HUES6 (cell line): ENCODE measurements at regions not wholly inside any gene's neighbourhood (a gene's known extent, or its start where the extent isn't known, plus 50 kb on each side); places are given as distances from the start of the nearest gene placed in this dataset.
A peak's percentile ranks its signal among the peaks of the same experiment; 100 is the strongest.

ENCODE experiments used
- H3K27ac ChIP-seq: 2 replicates; pipeline ENCODE4 v1.7.0; 2013; ENCODE audit warnings: low read depth, mild to moderate bottlenecking, low read length, inconsistent platforms
- H3K27me3 ChIP-seq: 2 replicates; pipeline ENCODE4 v1.6.1; 2013; ENCODE audit warnings: low read length; ENCODE audit not compliant: control insufficient read depth, insufficient read depth
- H3K36me3 ChIP-seq: 2 replicates; pipeline ENCODE4 v1.6.1; 2013; ENCODE audit warnings: low read length; ENCODE audit not compliant: control insufficient read depth, insufficient read depth
- H3K4me1 ChIP-seq: 2 replicates; pipeline ENCODE4 v1.6.1; 2013; ENCODE audit warnings: low read length; ENCODE audit not compliant: control insufficient read depth, insufficient read depth
- H3K4me3 ChIP-seq: 2 replicates; pipeline ENCODE4 v1.5.1; 2013; ENCODE audit warnings: low read depth, low read length
- H3K9ac ChIP-seq: one replicate; pipeline ENCODE4 v1.6.1; 2013; ENCODE audit warnings: mild to moderate bottlenecking, low read length
- H3K9me3 ChIP-seq: 2 replicates; pipeline ENCODE4 v1.6.1; 2013; ENCODE audit warnings: low read depth, low read length; ENCODE audit not compliant: control insufficient read depth, insufficient read depth

DNA sequence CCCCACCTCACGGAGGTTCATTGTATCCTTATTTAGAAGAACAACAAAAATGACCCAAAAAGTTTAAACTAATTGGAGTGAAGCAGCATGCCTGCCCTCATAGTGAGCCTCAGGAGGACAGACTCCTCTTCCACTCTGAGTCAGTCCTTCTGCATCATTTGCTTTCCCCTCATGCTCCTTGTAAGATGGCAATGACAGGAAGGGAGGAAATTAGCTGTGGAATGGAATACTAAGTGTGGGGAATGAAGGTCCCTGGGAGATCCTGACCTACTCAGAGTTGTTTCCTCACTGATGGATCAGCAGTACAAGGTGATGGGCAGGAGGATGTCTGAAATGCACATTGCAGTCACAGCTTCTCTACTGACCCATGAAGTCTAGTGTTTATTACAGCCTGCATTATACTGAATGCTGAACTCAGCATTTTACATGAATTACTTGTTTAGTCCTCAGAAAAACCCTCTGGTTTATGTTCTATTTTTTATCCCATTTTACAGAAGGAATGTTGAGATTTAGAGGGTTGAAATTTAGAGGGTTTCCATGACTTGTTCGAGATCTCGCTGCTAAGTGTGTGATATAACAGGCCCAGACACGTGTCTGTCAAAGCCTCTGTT, 212.0 kb upstream of the PCSK2 start:
- Histone ChIP-seq H3K9ac (no peak overlapping the region), H3K27me3 (no peaks in the 10 kb centered on the region), H3K9me3 (no peaks in the 10 kb centered on the region), H3K27ac (no peak overlapping the region), H3K4me1 (no peaks in the 10 kb centered on the region), H3K36me3 (no peaks in the 10 kb centered on the region), H3K4me3 (no peak overlapping the region)

DNA sequence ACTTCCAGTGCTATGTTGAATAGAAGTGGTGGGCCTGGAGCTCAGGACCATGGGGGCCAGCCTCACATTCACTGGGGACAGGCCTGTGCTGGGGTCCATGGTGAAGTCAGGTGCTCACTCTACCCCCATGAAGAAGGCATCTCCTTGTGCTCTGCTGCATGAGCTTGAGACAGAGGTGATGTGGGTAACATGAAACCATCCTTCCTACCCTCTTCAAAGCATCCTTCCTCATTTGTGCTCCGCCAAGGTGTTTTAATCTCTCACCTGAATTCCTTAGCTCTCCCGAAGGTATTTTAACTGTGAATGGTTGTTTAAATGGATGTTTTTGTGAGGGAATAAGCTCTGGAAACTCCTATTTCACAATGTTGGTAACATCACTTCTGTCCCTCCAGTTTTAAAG, 209.6 kb upstream of the PCSK2 start:
- Histone ChIP-seq H3K9me3 (no peaks in the 10 kb centered on the region), H3K4me1 (no peaks in the 10 kb centered on the region), H3K27ac (no peak overlapping the region), H3K36me3 (no peaks in the 10 kb centered on the region), H3K4me3 (no peak overlapping the region), H3K9ac (no peak overlapping the region), H3K27me3 (no peaks in the 10 kb centered on the region)

DNA sequence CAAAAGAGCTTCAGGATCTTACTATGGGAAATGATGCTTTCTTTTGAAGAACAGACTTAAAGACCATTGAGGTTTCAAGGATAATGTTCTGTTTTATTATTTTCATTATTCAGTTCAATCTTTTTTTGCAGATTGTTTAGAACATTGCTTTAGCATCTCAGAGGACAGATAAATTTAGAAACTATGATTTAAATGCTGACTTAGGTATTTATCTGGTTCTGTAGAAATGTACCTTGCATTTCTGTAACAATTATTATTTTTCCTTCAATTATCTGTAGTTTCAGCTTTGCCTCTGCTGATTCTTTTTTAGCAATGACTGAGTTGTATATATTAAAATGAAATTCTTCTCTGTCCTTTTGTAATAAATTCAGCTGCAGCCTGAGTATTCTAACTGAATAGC, 205.4 kb upstream of the PCSK2 start:
- Histone ChIP-seq H3K4me1 (peaks cover 30% of the 10 kb centered on the region), H3K27me3 (no peaks in the 10 kb centered on the region), H3K36me3 (peaks cover under 1% of the 10 kb centered on the region; the same call in 1 of the 2 replicates), H3K4me3 (no peak overlapping the region), H3K9me3 (peaks cover 9% of the 10 kb centered on the region), H3K9ac (no peak overlapping the region), H3K27ac (no peak overlapping the region)

DNA sequence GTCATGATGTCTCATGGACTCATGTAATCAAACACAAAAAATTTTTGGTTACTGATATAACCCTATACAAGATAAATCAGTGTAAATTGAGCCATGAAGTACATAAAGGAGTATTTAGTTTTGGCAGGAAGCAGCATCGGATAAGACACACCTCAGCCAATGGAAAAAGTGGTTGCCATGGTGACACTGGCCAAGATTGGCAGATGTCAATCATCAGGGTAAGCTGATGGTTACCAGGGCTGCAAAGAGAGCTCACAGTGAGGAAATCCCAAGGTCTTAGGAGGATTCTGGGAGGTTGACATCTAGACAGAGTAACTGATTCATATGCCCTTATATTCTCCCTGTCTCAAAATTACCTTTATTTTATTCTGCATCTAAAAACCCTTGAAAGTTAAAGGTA, 203.8 kb upstream of the PCSK2 start:
- peak overlapping the region; percentile 68; the same call in 1 of the 2 replicates for H3K27ac ChIP-seq
- H3K9me3 ChIP-seq, result peaks cover 18% of the 10 kb centered on the region
- H3K36me3 ChIP-seq, result peaks cover 2% of the 10 kb centered on the region; the same call in 1 of the 2 replicates
- H3K4me3 ChIP-seq, result no peak overlapping the region
- no peaks in the 10 kb centered on the region for H3K27me3 ChIP-seq
- H3K4me1 ChIP-seq, result peaks cover 30% of the 10 kb centered on the region
- no peak overlapping the region for H3K9ac ChIP-seq

DNA sequence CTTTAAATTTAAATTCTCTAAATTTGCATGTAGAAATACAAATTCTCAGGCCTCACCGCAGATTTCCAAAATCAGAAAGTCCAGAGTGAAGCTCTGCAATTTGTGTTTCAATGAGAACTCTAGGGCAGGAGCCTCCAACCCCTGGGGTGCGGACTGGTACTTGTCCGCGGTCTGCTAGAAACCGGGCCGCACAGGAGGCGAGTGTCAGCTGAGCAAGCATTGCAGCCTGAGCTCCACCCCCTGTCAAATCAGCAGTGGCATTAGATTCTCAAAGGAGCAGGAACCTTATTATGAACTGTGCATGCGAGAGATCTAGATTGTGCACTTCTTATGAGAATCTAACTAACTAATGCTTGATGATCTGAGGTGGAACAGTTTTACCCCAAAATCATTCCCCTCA, 203.0 kb upstream of the PCSK2 start:
- H3K9me3 ChIP-seq, result peaks cover 26% of the 10 kb centered on the region
- peak overlapping the region; percentile 68; the same call in 1 of the 2 replicates for H3K27ac ChIP-seq
- peaks cover 2% of the 10 kb centered on the region; the same call in 1 of the 2 replicates for H3K36me3 ChIP-seq
- peak overlapping the region; percentile 57 for H3K9ac ChIP-seq
- H3K27me3 ChIP-seq, result no peaks in the 10 kb centered on the region
- H3K4me3 ChIP-seq, result peak overlapping the region; percentile 34; the same call in 1 of the 2 replicates
- H3K4me1 ChIP-seq, result peaks cover 30% of the 10 kb centered on the region

DNA sequence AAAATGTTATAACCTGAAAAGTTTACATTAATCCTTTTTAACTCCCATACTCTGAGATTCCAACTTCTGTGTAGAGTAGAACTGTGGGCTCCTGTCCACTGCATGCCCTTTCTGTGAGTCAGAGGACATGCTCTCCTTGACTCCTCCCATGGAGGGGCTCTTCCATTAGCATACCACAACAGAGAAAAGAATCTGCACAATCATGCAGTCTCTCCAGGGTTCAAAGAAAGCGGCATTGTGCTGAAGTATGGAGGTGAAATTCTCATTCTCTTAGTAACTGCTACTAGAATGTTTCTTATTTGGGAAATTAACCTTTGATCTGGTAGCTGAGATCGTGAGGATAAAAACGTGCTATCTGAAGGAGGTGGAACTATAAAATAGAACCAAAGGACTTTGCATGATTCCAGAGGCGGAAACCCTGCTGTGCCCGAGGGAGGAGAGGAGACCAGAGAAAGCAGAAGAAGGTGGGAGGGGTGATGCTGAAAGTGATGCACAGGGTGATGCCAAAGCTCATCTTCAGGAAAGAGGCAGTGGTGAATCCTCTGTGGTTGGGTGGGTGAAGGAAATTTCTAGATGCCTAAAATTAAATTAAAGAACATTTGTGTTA, 202.2 kb upstream of the PCSK2 start:
- Histone ChIP-seq H3K9me3 (peaks cover 31% of the 10 kb centered on the region), H3K4me3 (peak overlapping the region; percentile 34; the same call in 1 of the 2 replicates), H3K9ac (peak overlapping the region; percentile 57), H3K36me3 (peaks cover 2% of the 10 kb centered on the region; the same call in 1 of the 2 replicates), H3K27ac (peak overlapping the region; percentile 68; the same call in 1 of the 2 replicates), H3K27me3 (no peaks in the 10 kb centered on the region), H3K4me1 (peaks cover 30% of the 10 kb centered on the region)

DNA sequence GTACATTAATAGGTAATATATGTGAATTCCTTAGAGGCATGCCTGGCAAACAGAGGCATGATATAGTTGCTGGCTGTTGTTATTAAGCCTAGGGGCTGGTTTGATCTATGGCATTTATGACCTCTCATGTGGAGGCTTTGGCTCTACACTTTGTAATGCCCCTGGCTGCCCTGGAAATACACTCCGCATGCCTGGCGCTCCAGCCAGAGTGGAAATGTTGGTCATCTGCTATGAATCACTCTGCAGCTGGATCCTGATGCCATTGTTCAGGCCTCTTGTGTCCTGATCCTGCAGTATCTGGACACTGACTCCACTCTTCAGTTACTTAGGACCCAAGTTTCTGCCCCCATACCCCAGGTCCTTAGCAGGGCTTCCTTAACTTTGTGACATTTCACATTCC, 200.5 kb upstream of the PCSK2 start:
- Histone ChIP-seq H3K36me3 (peaks cover 2% of the 10 kb centered on the region; the same call in 1 of the 2 replicates), H3K4me1 (peaks cover 30% of the 10 kb centered on the region), H3K9ac (no peak overlapping the region), H3K27me3 (no peaks in the 10 kb centered on the region), H3K4me3 (0 out of 2 replicates have a peak overlapping the region, but pooled peaks have one; percentile 15), H3K9me3 (peaks cover 35% of the 10 kb centered on the region), H3K27ac (no peak overlapping the region)

DNA sequence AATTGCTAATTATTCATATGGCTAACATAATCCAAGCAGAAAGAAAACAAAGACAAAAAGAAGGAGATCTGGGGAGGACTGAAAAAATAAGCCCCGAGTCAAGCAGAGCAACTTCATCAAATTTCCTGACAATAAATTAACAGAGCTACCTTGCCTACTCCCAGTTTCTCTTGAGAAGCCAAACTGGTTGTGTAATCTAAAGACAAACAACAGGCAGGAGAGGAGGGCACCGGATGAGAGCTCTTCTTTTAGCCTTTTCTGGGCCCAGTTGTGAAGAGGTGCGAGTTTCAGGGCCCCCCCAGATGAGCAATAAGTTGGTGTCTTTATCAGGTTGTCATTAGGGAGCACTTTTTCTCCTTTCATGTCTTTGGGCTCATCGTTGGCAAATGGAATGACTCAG, 197.1 kb upstream of the PCSK2 start:
- no peak overlapping the region for H3K27ac ChIP-seq
- peaks cover 11% of the 10 kb centered on the region for H3K4me1 ChIP-seq
- H3K9ac ChIP-seq, result no peak overlapping the region
- no peak overlapping the region for H3K4me3 ChIP-seq
- no peaks in the 10 kb centered on the region for H3K27me3 ChIP-seq
- H3K9me3 ChIP-seq, result peaks cover 39% of the 10 kb centered on the region
- H3K36me3 ChIP-seq, result peaks cover 2% of the 10 kb centered on the region; the same call in 1 of the 2 replicates

DNA sequence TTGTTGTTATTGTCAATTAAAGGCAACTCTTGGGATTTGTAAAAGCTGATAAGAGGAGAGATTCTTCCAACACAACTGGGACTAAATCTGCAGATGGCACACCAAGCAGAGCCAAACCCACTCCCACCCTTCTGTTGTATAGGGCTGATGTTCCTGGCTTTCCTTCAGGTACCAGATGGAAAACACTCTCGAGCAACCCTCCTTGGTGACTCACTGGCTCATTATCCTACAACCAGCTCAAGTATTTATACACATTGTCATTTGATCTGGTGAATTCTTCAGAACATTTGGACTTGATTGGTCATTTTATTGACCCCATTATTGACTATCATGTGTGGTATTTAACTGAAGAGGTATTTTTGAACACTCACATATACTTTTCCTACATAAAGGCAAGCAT, 190.3 kb upstream of the PCSK2 start:
- Histone ChIP-seq H3K27ac (no peak overlapping the region), H3K4me3 (no peak overlapping the region), H3K9ac (no peak overlapping the region), H3K4me1 (no peaks in the 10 kb centered on the region), H3K27me3 (no peaks in the 10 kb centered on the region), H3K9me3 (peaks cover 3% of the 10 kb centered on the region; the same call in 1 of the 2 replicates), H3K36me3 (no peaks in the 10 kb centered on the region)

DNA sequence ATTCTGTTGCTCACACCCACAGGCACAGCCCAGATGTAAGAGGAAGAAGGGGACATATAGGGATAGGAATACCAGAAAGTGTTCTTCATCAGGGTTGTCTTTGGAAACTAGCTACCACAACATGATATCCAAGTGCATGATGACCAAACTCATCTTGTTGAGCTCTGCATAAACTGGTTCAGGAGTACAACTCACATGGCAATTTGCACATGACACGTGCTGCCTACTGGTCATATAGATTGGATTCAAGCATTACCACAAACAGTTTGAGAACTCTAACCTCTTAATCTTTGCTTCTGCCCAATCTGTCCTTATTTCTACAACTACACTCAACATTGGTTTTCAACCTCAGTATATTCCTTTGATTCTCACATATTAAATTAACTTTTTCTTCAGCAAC, 184.7 kb upstream of the PCSK2 start:
- H3K9ac ChIP-seq, result no peak overlapping the region
- no peak overlapping the region for H3K27ac ChIP-seq
- no peaks in the 10 kb centered on the region for H3K27me3 ChIP-seq
- no peak overlapping the region for H3K4me3 ChIP-seq
- no peaks in the 10 kb centered on the region for H3K36me3 ChIP-seq
- no peaks in the 10 kb centered on the region for H3K9me3 ChIP-seq
- no peaks in the 10 kb centered on the region for H3K4me1 ChIP-seq

DNA sequence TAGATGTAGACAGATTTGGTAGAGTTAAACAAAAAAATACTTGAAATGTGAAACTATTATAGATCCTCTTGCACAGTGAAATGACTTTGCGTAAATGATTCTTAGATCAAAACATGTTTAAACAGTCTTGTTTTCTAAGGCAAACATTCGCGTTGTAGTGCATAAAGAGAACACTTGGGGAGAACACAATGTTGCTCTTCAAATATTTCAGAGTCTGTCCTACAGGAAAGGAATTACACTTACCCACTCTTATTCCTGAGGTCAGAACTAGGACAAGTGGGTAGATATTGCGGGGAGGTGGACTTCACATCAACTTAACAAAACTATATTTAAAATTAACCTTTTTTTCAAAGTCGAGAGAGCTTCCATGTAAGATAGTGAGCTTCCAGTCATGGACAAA, 183.5 kb upstream of the PCSK2 start:
- H3K36me3 ChIP-seq, result no peaks in the 10 kb centered on the region
- no peak overlapping the region for H3K9ac ChIP-seq
- no peak overlapping the region for H3K4me3 ChIP-seq
- no peaks in the 10 kb centered on the region for H3K4me1 ChIP-seq
- no peak overlapping the region for H3K27ac ChIP-seq
- H3K27me3 ChIP-seq, result no peaks in the 10 kb centered on the region
- no peaks in the 10 kb centered on the region for H3K9me3 ChIP-seq
